HEK293 (cell line): ENCODE measurements at regions not wholly inside any gene's neighbourhood (a gene's known extent, or its start where the extent isn't known, plus 50 kb on each side); places are given as distances from the start of the nearest gene placed in this dataset.
A peak's percentile ranks its signal among the peaks of the same experiment; 100 is the strongest.

Experiments used
- CTCF ChIA-PET: fragments of 350-600 bp; formaldehyde crosslinking; extraction: SDS; loops from one replicate; lab custom pipeline; 2021; ENCODE audit warnings: antibody characterized with exemption; lab: Yijun Ruan, JAX
- POLR2A ChIA-PET: fragments of 300-600 bp; formaldehyde crosslinking; extraction: SDS; loops from one replicate; lab custom pipeline; 2020; ENCODE audit warnings: antibody characterized with exemption, inconsistent platforms; lab: Yijun Ruan, JAX
- H3K27ac ChIP-seq: fragments of 200-500 bp; sonication (Bioruptor generic); 2 replicates; pipeline ENCODE4 v1.5.1; 2014; ENCODE audit warnings: low read depth, low read length, control low read depth, inconsistent platforms; ENCODE audit errors: extremely low read depth
- H3K36me3 ChIP-seq, 2 experiments: fragments of 200-500 bp in 1 of 2; sonication (Bioruptor generic) in 1 of 2; 1 replicate in 1 of 2; 2 replicates in 1 of 2; pipeline ENCODE4 v1.5.1; 2014 to 2017; ENCODE audit warnings: inconsistent platforms in 2 of 2, low read length in 2 of 2; ENCODE audit not compliant: control insufficient read depth in 2 of 2, insufficient read depth in 1 of 2
- H3K4me1 ChIP-seq: fragments of 200-500 bp; sonication (Bioruptor generic); 2 replicates; pipeline ENCODE4 v1.5.1; 2014; ENCODE audit warnings: mild to moderate bottlenecking, low read length, inconsistent platforms; ENCODE audit not compliant: control insufficient read depth, insufficient read depth
- H3K4me3 ChIP-seq: 2 replicates; pipeline ENCODE4 v1.5.1; 2011; ENCODE audit warnings: low read depth, mild to moderate bottlenecking, control low read depth, low read length, moderate library complexity
- H3K9me3 ChIP-seq: fragments of 200-500 bp; sonication (Bioruptor generic); 2 replicates; pipeline ENCODE4 v1.5.1; 2014; ENCODE audit warnings: low read depth, low read length, inconsistent platforms; ENCODE audit not compliant: control insufficient read depth, insufficient read depth
- MYNN ChIP-seq: fragments of 450-650 bp; formaldehyde crosslinking; IDR thresholded peaks from 2 replicates; pipeline ENCODE4 v1.5.1; 2016; ENCODE audit warnings: missing biosample characterization, missing genetic modification characterization, borderline replicate concordance
- PRDM10 ChIP-seq: fragments of 450-650 bp; formaldehyde crosslinking; IDR thresholded peaks from 2 replicates; pipeline ENCODE4 v1.5.1; 2016; ENCODE audit warnings: missing biosample characterization, missing genetic modification characterization
- TCF7L2 ChIP-seq: IDR thresholded peaks from 2 replicates; pipeline ENCODE4 v1.6.1; 2011; ENCODE audit warnings: low read depth, mild to moderate bottlenecking, inconsistent platforms, low read length, moderate library complexity, borderline replicate concordance
- ZBTB49 ChIP-seq: fragments of 450-650 bp; formaldehyde crosslinking; IDR thresholded peaks from 2 replicates; pipeline ENCODE4 v1.5.1; 2016; ENCODE audit warnings: missing biosample characterization, missing genetic modification characterization, low read depth
- ZBTB8A ChIP-seq: fragments of 450-650 bp; formaldehyde crosslinking; IDR thresholded peaks from 2 replicates; pipeline ENCODE4 v1.5.1; 2016; ENCODE audit warnings: missing biosample characterization, missing genetic modification characterization
- ZNF121 ChIP-seq: fragments of 450-650 bp; formaldehyde crosslinking; IDR thresholded peaks from 2 replicates; pipeline ENCODE4 v1.5.1; 2016; ENCODE audit warnings: missing biosample characterization, missing genetic modification characterization
- ZNF280C ChIP-seq: fragments of 450-650 bp; formaldehyde crosslinking; IDR thresholded peaks from 2 replicates; pipeline ENCODE4 v1.5.1; 2016; ENCODE audit warnings: missing biosample characterization, missing genetic modification characterization
- ZNF311 ChIP-seq: fragments of 450-650 bp; formaldehyde crosslinking; IDR thresholded peaks from 2 replicates; pipeline ENCODE4 v1.5.1; 2017; ENCODE audit warnings: missing biosample characterization, missing genetic modification characterization, borderline replicate concordance
- ZNF416 ChIP-seq: fragments of 450-650 bp; formaldehyde crosslinking; IDR thresholded peaks from 2 replicates; pipeline ENCODE4 v1.5.1; 2016; ENCODE audit warnings: missing biosample characterization, missing genetic modification characterization
- ZNF48 ChIP-seq: fragments of 450-650 bp; formaldehyde crosslinking; IDR thresholded peaks from 2 replicates; pipeline ENCODE4 v1.5.1; 2016; ENCODE audit warnings: missing biosample characterization, missing genetic modification characterization
- ZNF510 ChIP-seq: fragments of 450-650 bp; formaldehyde crosslinking; IDR thresholded peaks from 2 replicates; pipeline ENCODE4 v1.5.1; 2018; ENCODE audit warnings: mild to moderate bottlenecking, missing genetic modification characterization, missing biosample characterization; ENCODE audit not compliant: insufficient replicate concordance
- ZNF529 ChIP-seq: fragments of 450-650 bp; formaldehyde crosslinking; IDR thresholded peaks from 2 replicates; pipeline ENCODE4 v1.5.1; 2017; ENCODE audit warnings: missing genetic modification characterization, missing biosample characterization; ENCODE audit not compliant: insufficient replicate concordance
- ZNF585B ChIP-seq: fragments of 450-650 bp; formaldehyde crosslinking; IDR thresholded peaks from 2 replicates; pipeline ENCODE4 v1.5.1; 2016; ENCODE audit warnings: missing biosample characterization, missing genetic modification characterization
- ZNF639 ChIP-seq: fragments of 450-650 bp; formaldehyde crosslinking; IDR thresholded peaks from 2 replicates; pipeline ENCODE4 v1.5.1; 2016; ENCODE audit warnings: missing biosample characterization, missing genetic modification characterization
- ZNF785 ChIP-seq: fragments of 450-650 bp; formaldehyde crosslinking; IDR thresholded peaks from 2 replicates; pipeline ENCODE4 v1.5.1; 2016; ENCODE audit warnings: missing biosample characterization, missing genetic modification characterization

- TF ChIP-seq ZNF510 (tag by site-specific recombination) = no peak
- no peak for TF ChIP-seq ZNF280C (tag by site-specific recombination)
- no peak for TF ChIP-seq ZNF311 (tag by site-specific recombination)
- no peak for TF ChIP-seq ZNF639 (tag by site-specific recombination)
- no peak for TF ChIP-seq ZBTB8A (tag by site-specific recombination)
- no peak for TF ChIP-seq TCF7L2
- TF ChIP-seq ZNF48 (tag by site-specific recombination) = no peak
- TF ChIP-seq ZNF529 (tag by site-specific recombination) = no peak
- TF ChIP-seq ZNF416 (tag by site-specific recombination) = no peak
- TF ChIP-seq ZNF121 (tag by site-specific recombination) = no peak
- no peak for TF ChIP-seq MYNN (tag by site-specific recombination)
- TF ChIP-seq ZNF785 (tag by site-specific recombination) = no peak
- TF ChIP-seq ZBTB49 = no peak
- ChIA-PET CTCF (interaction anchor here (1.0 to 1.3 kb wide), 2 partner anchors 19 to 163 kb away, joined by 4 read pairs; no protein-coding TSS in a partner anchor), POLR2A (no interaction called here)
- no peaks in the 10 kb centered on the region; the same call in 1 of the 2 replicates for H3K4me1 ChIP-seq
- no peaks in the 10 kb centered on the region for H3K36me3 ChIP-seq
- H3K27ac ChIP-seq = no peak overlapping the region
- no peaks in the 10 kb centered on the region for H3K9me3 ChIP-seq
- H3K4me3 ChIP-seq = no peak overlapping the region
Measured at GRCh38 chr20:53752583-53752970, 158.9 kb upstream of the ZNF217 start.

GRCh38 chr20:53751620-53752318 lies 158.1 kb upstream of the ZNF217 start:
- ChIA-PET CTCF (interaction anchor here (1.3 kb wide), 1 partner anchor 164 kb away, joined by 4 read pairs; no protein-coding TSS in a partner anchor), POLR2A (no interaction called here)
- H3K9me3 ChIP-seq = no peaks in the 10 kb centered on the region
- H3K4me1 ChIP-seq = no peaks in the 10 kb centered on the region; the same call in 1 of the 2 replicates
- TF ChIP-seq ZNF585B (tag by site-specific recombination) = no peak
- TF ChIP-seq PRDM10 (tag by site-specific recombination) = 0 out of 2 replicates have a peak, but pooled peaks have one; percentile 12
- H3K27ac ChIP-seq = no peak overlapping the region
- no peak overlapping the region for H3K4me3 ChIP-seq
- no peaks in the 10 kb centered on the region for H3K36me3 ChIP-seq
